ENCODE measurements at regions not wholly inside any gene's neighbourhood (a gene's known extent, or its start where the extent isn't known, plus 50 kb on each side); places are given as distances from the start of the nearest gene placed in this dataset.

- Histone ChIP-seq H3K27me3 (ENCODE audit: insufficient read depth, low read length) (no peaks in the 10 kb centered on the region), H3K9me3 (ENCODE audit: low read depth, low read length) (no peaks in the 10 kb centered on the region), H2AFZ (ENCODE audit: low read length) (no peak overlapping the region), H4K20me1 (ENCODE audit: insufficient read depth, low read length) (no peaks in the 10 kb centered on the region), H3K4me2 (ENCODE audit: insufficient read depth, low read length) (no peak overlapping the region), H3K27ac (ENCODE audit: low read depth, low read length) (no peak overlapping the region), H3K36me3 (ENCODE audit: insufficient read depth, low read length) (no peaks in the 10 kb centered on the region), H3K4me1 (ENCODE audit: insufficient read depth, low read length) (no peaks in the 10 kb centered on the region), H3K4me3 (ENCODE audit: insufficient read depth, low read length) (no peak overlapping the region), H3K79me2 (ENCODE audit: insufficient read depth, low read length) (no peaks in the 10 kb centered on the region)
- DNase-seq (ENCODE audit: insufficient read length, low spot score, missing footprints), result no peak
- no peak for TF ChIP-seq CTCF (IDR thresholded peaks at IDR 0.05; ENCODE audit: extremely low read depth, low read depth, low read length)
These were observed 73.5 kb upstream of the SLCO3A1 start for GRCh38 chr15:91779960-91780359.

- Histone ChIP-seq H3K4me2 (ENCODE audit: insufficient read depth, low read length) (no peak overlapping the region), H2AFZ (ENCODE audit: low read length) (no peak overlapping the region), H3K27ac (ENCODE audit: low read depth, low read length) (no peak overlapping the region), H4K20me1 (ENCODE audit: insufficient read depth, low read length) (no peaks in the 10 kb centered on the region), H3K36me3 (ENCODE audit: insufficient read depth, low read length) (no peaks in the 10 kb centered on the region), H3K79me2 (ENCODE audit: insufficient read depth, low read length) (no peaks in the 10 kb centered on the region), H3K4me1 (ENCODE audit: insufficient read depth, low read length) (no peaks in the 10 kb centered on the region), H3K9me3 (ENCODE audit: low read depth, low read length) (no peaks in the 10 kb centered on the region), H3K27me3 (ENCODE audit: insufficient read depth, low read length) (no peaks in the 10 kb centered on the region), H3K4me3 (ENCODE audit: insufficient read depth, low read length) (no peak overlapping the region)
- TF ChIP-seq CTCF (IDR thresholded peaks at IDR 0.05; ENCODE audit: extremely low read depth, low read depth, low read length), result no peak
- DNase-seq (ENCODE audit: insufficient read length, low spot score, missing footprints), result no peak
These were observed 73.1 kb upstream of the SLCO3A1 start for GRCh38 chr15:91780387-91780786.

- no peak for TF ChIP-seq CTCF (IDR thresholded peaks at IDR 0.05; ENCODE audit: extremely low read depth, low read depth, low read length)
- no peak overlapping the region for H2AFZ ChIP-seq (ENCODE audit: low read length)
- no peaks in the 10 kb centered on the region for H3K4me1 ChIP-seq (ENCODE audit: insufficient read depth, low read length)
- H3K27ac ChIP-seq (ENCODE audit: low read depth, low read length), result no peak overlapping the region
- H3K79me2 ChIP-seq (ENCODE audit: insufficient read depth, low read length), result no peaks in the 10 kb centered on the region
- no peaks in the 10 kb centered on the region for H3K9me3 ChIP-seq (ENCODE audit: low read depth, low read length)
- no peaks in the 10 kb centered on the region for H3K36me3 ChIP-seq (ENCODE audit: insufficient read depth, low read length)
- H4K20me1 ChIP-seq (ENCODE audit: insufficient read depth, low read length), result no peaks in the 10 kb centered on the region
- no peak for DNase-seq (ENCODE audit: insufficient read length, low spot score, missing footprints)
- no peak overlapping the region for H3K4me3 ChIP-seq (ENCODE audit: insufficient read depth, low read length)
- no peaks in the 10 kb centered on the region for H3K27me3 ChIP-seq (ENCODE audit: insufficient read depth, low read length)
- no peak overlapping the region for H3K4me2 ChIP-seq (ENCODE audit: insufficient read depth, low read length)
These were observed 71.3 kb upstream of the SLCO3A1 start for GRCh38 chr15:91782221-91782620.

- no peak for DNase-seq (ENCODE audit: insufficient read length, low spot score, missing footprints)
- H3K79me2 ChIP-seq (ENCODE audit: insufficient read depth, low read length), result no peaks in the 10 kb centered on the region
These were observed 70.5 kb upstream of the SLCO3A1 start for GRCh38 chr15:91783008-91783407.

More at GRCh38 chr15:91783008-91783407, 70.5 kb upstream of the SLCO3A1 start:
- Histone ChIP-seq H3K4me3 (ENCODE audit: insufficient read depth, low read length) (no peak overlapping the region), H3K4me1 (ENCODE audit: insufficient read depth, low read length) (no peaks in the 10 kb centered on the region), H3K4me2 (ENCODE audit: insufficient read depth, low read length) (no peak overlapping the region), H3K36me3 (ENCODE audit: insufficient read depth, low read length) (no peaks in the 10 kb centered on the region), H2AFZ (ENCODE audit: low read length) (no peak overlapping the region), H4K20me1 (ENCODE audit: insufficient read depth, low read length) (no peaks in the 10 kb centered on the region), H3K27me3 (ENCODE audit: insufficient read depth, low read length) (no peaks in the 10 kb centered on the region), H3K9me3 (ENCODE audit: low read depth, low read length) (no peaks in the 10 kb centered on the region), H3K27ac (ENCODE audit: low read depth, low read length) (no peak overlapping the region)
- TF ChIP-seq CTCF (IDR thresholded peaks at IDR 0.05; ENCODE audit: extremely low read depth, low read depth, low read length), result no peak
